Stimulated activated memory B cell treated with anti-CD40 and anti-IgM and Interleukin-4, amounts not matched to agents 10 μg/mL and 1 μg/mL and 100 μg/mL, for 72 hours (primary cell): ENCODE measurements at regions not wholly inside any gene's neighbourhood (a gene's known extent, or its start where the extent isn't known, plus 50 kb on each side); places are given as distances from the start of the nearest gene placed in this dataset.

ENCODE experiments used
- ATAC-seq: fragments of 150-1000 bp; cut with Tn5 transposase; 2 replicates; pipeline ENCODE4 v1.10.0; 2021
- H3K27ac Mint-ChIP-seq: one replicate; pipeline ENCODE4 v1.8.0; 2022; ENCODE audit warnings: mild to moderate bottlenecking, mixed read lengths
- H3K27me3 Mint-ChIP-seq: one replicate; pipeline ENCODE4 v1.8.0; 2022; ENCODE audit warnings: mixed read lengths
- H3K36me3 Mint-ChIP-seq: one replicate; pipeline ENCODE4 v1.8.0; 2022; ENCODE audit warnings: mixed read lengths
- H3K4me1 Mint-ChIP-seq: one replicate; pipeline ENCODE4 v1.8.0; 2022; ENCODE audit warnings: mixed read lengths
- H3K4me3 Mint-ChIP-seq: one replicate; pipeline ENCODE4 v1.8.0; 2022; ENCODE audit warnings: mild to moderate bottlenecking, moderate library complexity, mixed read lengths
- H3K9me3 Mint-ChIP-seq: one replicate; pipeline ENCODE4 v1.8.0; 2022; ENCODE audit warnings: mixed read lengths

GRCh38 chr19:28485292-28485691 lies 727.7 kb downstream of the UQCRFS1 start:
- no peaks in the 10 kb centered on the region for H3K4me1 Mint-ChIP-seq
- H3K9me3 Mint-ChIP-seq: peaks cover 9% of the 10 kb centered on the region

GRCh38 chr19:28483197-28483596 lies 729.8 kb downstream of the UQCRFS1 start:
- Mint-ChIP-seq H3K27me3 (no peaks in the 10 kb centered on the region), H3K27ac (no peak overlapping the region), H3K4me1 (no peaks in the 10 kb centered on the region), H3K36me3 (no peaks in the 10 kb centered on the region), H3K4me3 (no peak overlapping the region), H3K9me3 (peaks cover 14% of the 10 kb centered on the region)
- no peak for ATAC-seq

More at GRCh38 chr19:28485292-28485691, 727.7 kb downstream of the UQCRFS1 start:
- Mint-ChIP-seq H3K27ac (no peak overlapping the region), H3K4me3 (no peak overlapping the region), H3K36me3 (no peaks in the 10 kb centered on the region), H3K27me3 (no peaks in the 10 kb centered on the region)
- no peak for ATAC-seq

- no peaks in the 10 kb centered on the region for H3K4me1 Mint-ChIP-seq
- no peak overlapping the region for H3K4me3 Mint-ChIP-seq
- ATAC-seq: no peak
- H3K27ac Mint-ChIP-seq: no peak overlapping the region
- H3K36me3 Mint-ChIP-seq: no peaks in the 10 kb centered on the region
- H3K27me3 Mint-ChIP-seq: no peaks in the 10 kb centered on the region
- peaks cover 14% of the 10 kb centered on the region for H3K9me3 Mint-ChIP-seq
Observed at GRCh38 chr19:28482221-28482620, 730.7 kb downstream of the UQCRFS1 start.

- no peak overlapping the region for H3K27ac Mint-ChIP-seq
Observed at GRCh38 chr19:28481674-28482073, 731.3 kb downstream of the UQCRFS1 start.

GRCh38 chr19:28475525-28475924 lies 737.4 kb downstream of the UQCRFS1 start:
- Mint-ChIP-seq H3K36me3 (no peaks in the 10 kb centered on the region), H3K4me1 (no peaks in the 10 kb centered on the region), H3K27ac (no peak overlapping the region), H3K27me3 (no peaks in the 10 kb centered on the region), H3K4me3 (no peak overlapping the region), H3K9me3 (peaks cover 8% of the 10 kb centered on the region)
- ATAC-seq: no peak

More at GRCh38 chr19:28481674-28482073, 731.3 kb downstream of the UQCRFS1 start:
- ATAC-seq: no peak
- H3K4me1 Mint-ChIP-seq: no peaks in the 10 kb centered on the region
- H3K9me3 Mint-ChIP-seq: peaks cover 14% of the 10 kb centered on the region
- no peak overlapping the region for H3K4me3 Mint-ChIP-seq
- no peaks in the 10 kb centered on the region for H3K36me3 Mint-ChIP-seq
- no peaks in the 10 kb centered on the region for H3K27me3 Mint-ChIP-seq

GRCh38 chr19:28472843-28473242 lies 740.1 kb downstream of the UQCRFS1 start:
- Mint-ChIP-seq H3K9me3 (peaks cover 6% of the 10 kb centered on the region), H3K36me3 (no peaks in the 10 kb centered on the region), H3K4me3 (no peak overlapping the region), H3K27ac (no peak overlapping the region), H3K4me1 (no peaks in the 10 kb centered on the region), H3K27me3 (no peaks in the 10 kb centered on the region)
- ATAC-seq: no peak

- Mint-ChIP-seq H3K4me3 (no peak overlapping the region), H3K27ac (no peak overlapping the region), H3K4me1 (no peaks in the 10 kb centered on the region), H3K9me3 (peaks cover 6% of the 10 kb centered on the region), H3K36me3 (no peaks in the 10 kb centered on the region), H3K27me3 (no peaks in the 10 kb centered on the region)
- ATAC-seq: no peak
Observed at GRCh38 chr19:28471731-28472510, 741.0 kb downstream of the UQCRFS1 start.

- H3K36me3 Mint-ChIP-seq: no peaks in the 10 kb centered on the region
- H3K9me3 Mint-ChIP-seq: peaks cover 6% of the 10 kb centered on the region
- no peaks in the 10 kb centered on the region for H3K4me1 Mint-ChIP-seq
- no peak overlapping the region for H3K27ac Mint-ChIP-seq
- no peaks in the 10 kb centered on the region for H3K27me3 Mint-ChIP-seq
- H3K4me3 Mint-ChIP-seq: no peak overlapping the region
- no peak for ATAC-seq
Observed at GRCh38 chr19:28469544-28469943, 743.4 kb downstream of the UQCRFS1 start.

GRCh38 chr19:28468701-28469459 lies 744.1 kb downstream of the UQCRFS1 start:
- no peak overlapping the region for H3K27ac Mint-ChIP-seq
- H3K9me3 Mint-ChIP-seq: peaks cover 6% of the 10 kb centered on the region
- no peaks in the 10 kb centered on the region for H3K4me1 Mint-ChIP-seq
- no peaks in the 10 kb centered on the region for H3K36me3 Mint-ChIP-seq
- H3K4me3 Mint-ChIP-seq: no peak overlapping the region
- H3K27me3 Mint-ChIP-seq: no peaks in the 10 kb centered on the region
- peak; percentile 60 for ATAC-seq

GRCh38 chr19:28466107-28467045 lies 746.6 kb downstream of the UQCRFS1 start:
- ATAC-seq: no peak
- Mint-ChIP-seq H3K4me3 (no peak overlapping the region), H3K4me1 (no peaks in the 10 kb centered on the region), H3K9me3 (peaks cover 7% of the 10 kb centered on the region), H3K27ac (no peak overlapping the region), H3K36me3 (no peaks in the 10 kb centered on the region), H3K27me3 (no peaks in the 10 kb centered on the region)

GRCh38 chr19:28465371-28466086 lies 747.4 kb downstream of the UQCRFS1 start:
- Mint-ChIP-seq H3K27me3 (no peaks in the 10 kb centered on the region), H3K9me3 (peaks cover 7% of the 10 kb centered on the region), H3K27ac (no peak overlapping the region), H3K4me1 (no peaks in the 10 kb centered on the region), H3K36me3 (no peaks in the 10 kb centered on the region), H3K4me3 (no peak overlapping the region)
- no peak for ATAC-seq

GRCh38 chr19:28463493-28464053 lies 749.4 kb downstream of the UQCRFS1 start:
- Mint-ChIP-seq H3K27ac (no peak overlapping the region), H3K36me3 (no peaks in the 10 kb centered on the region), H3K27me3 (no peaks in the 10 kb centered on the region), H3K4me1 (peaks cover 6% of the 10 kb centered on the region), H3K9me3 (peaks cover 11% of the 10 kb centered on the region), H3K4me3 (no peak overlapping the region)
- no peak for ATAC-seq

- no peak for ATAC-seq
- Mint-ChIP-seq H3K27ac (no peak overlapping the region), H3K36me3 (no peaks in the 10 kb centered on the region), H3K4me1 (peaks cover 6% of the 10 kb centered on the region), H3K4me3 (no peak overlapping the region), H3K9me3 (peaks cover 16% of the 10 kb centered on the region), H3K27me3 (no peaks in the 10 kb centered on the region)
Observed at GRCh38 chr19:28457620-28458019, 755.3 kb downstream of the UQCRFS1 start.

- Mint-ChIP-seq H3K36me3 (no peaks in the 10 kb centered on the region), H3K4me1 (peaks cover 6% of the 10 kb centered on the region), H3K27me3 (no peaks in the 10 kb centered on the region), H3K9me3 (peaks cover 16% of the 10 kb centered on the region), H3K4me3 (no peak overlapping the region), H3K27ac (no peak overlapping the region)
- ATAC-seq: no peak
Observed at GRCh38 chr19:28456708-28457320, 756.1 kb downstream of the UQCRFS1 start.
